ENCODE measurements at regions not wholly inside any gene's neighbourhood (a gene's known extent, or its start where the extent isn't known, plus 50 kb on each side); places are given as distances from the start of the nearest gene placed in this dataset.
"Not testable (repeated sequence)": the region's sequence is repeated elsewhere in the genome, so short reads cannot be mapped to it uniquely, and the experiment has no call there.

GRCh38 chr13:50393628-50394027 lies 378.4 kb downstream of the KCNRG start:
- DNase-seq: no peak

GRCh38 chr13:50396001-50396400 lies 380.8 kb downstream of the KCNRG start:
- DNase-seq: no peak

GRCh38 chr13:50396618-50397017 lies 381.4 kb downstream of the KCNRG start:
- not testable (repeated sequence) for DNase-seq

- DNase-seq: peak; percentile 14 to 42
Observed at GRCh38 chr13:50400035-50400726, 384.9 kb downstream of the KCNRG start.

- peak in 1 of 2 experiments; percentile 14 for DNase-seq
Observed at GRCh38 chr13:50401049-50401505, 385.8 kb downstream of the KCNRG start.

GRCh38 chr13:50401721-50402465 lies 386.6 kb downstream of the KCNRG start:
- DNase-seq: no peak

GRCh38 chr13:50403311-50403710 lies 388.1 kb downstream of the KCNRG start:
- DNase-seq: no peak

GRCh38 chr13:50404116-50404515 lies 388.9 kb downstream of the KCNRG start:
- no peak for DNase-seq

- DNase-seq: no peak
Observed at GRCh38 chr13:50404769-50405168, 389.5 kb downstream of the KCNRG start.

GRCh38 chr13:50406831-50407230 lies 391.6 kb downstream of the KCNRG start:
- no peak for DNase-seq

GRCh38 chr13:50408068-50408467 lies 392.8 kb downstream of the KCNRG start:
- DNase-seq: no peak

- DNase-seq: no peak
Observed at GRCh38 chr13:50409220-50409619, 394.0 kb downstream of the KCNRG start.

GRCh38 chr13:50410921-50411746 lies 395.9 kb downstream of the KCNRG start:
- no peak for DNase-seq

GRCh38 chr13:50412046-50412617 lies 396.9 kb downstream of the KCNRG start:
- no peak for DNase-seq

GRCh38 chr13:50414640-50415039 lies 399.4 kb downstream of the KCNRG start:
- DNase-seq: no peak

GRCh38 chr13:50415428-50415827 lies 400.2 kb downstream of the KCNRG start:
- DNase-seq: no peak

GRCh38 chr13:50417597-50417996 lies 402.4 kb downstream of the KCNRG start:
- no peak for DNase-seq

- DNase-seq: no peak
Observed at GRCh38 chr13:50419331-50419865, 404.2 kb downstream of the KCNRG start.

- no peak for DNase-seq
Observed at GRCh38 chr13:50419896-50420295, 404.7 kb downstream of the KCNRG start.

GRCh38 chr13:50420718-50421472 lies 405.7 kb downstream of the KCNRG start:
- DNase-seq: no peak

- no peak for DNase-seq
Observed at GRCh38 chr13:50421473-50422130, 406.4 kb downstream of the KCNRG start.

Data from cerebellar nuclear complex (tissue), 1 donor.